OCI-LY7 (cell line): ENCODE measurements at regions not wholly inside any gene's neighbourhood (a gene's known extent, or its start where the extent isn't known, plus 50 kb on each side); places are given as distances from the start of the nearest gene placed in this dataset.

Source experiments
- BruUV-seq: library from RNA; stranded (reverse); fragments of 400-500 nt; replicated peaks from 2 replicates; lab custom pipeline; 2021; lab: Mats Ljungman, UMichigan
- CTCF ChIA-PET: fragments of 300-600 bp; sonication (Branson Sonifier 250); formaldehyde crosslinking; loops from one replicate; lab custom pipeline; 2022; ENCODE audit warnings: antibody characterized with exemption; ENCODE audit not compliant: unreplicated experiment; lab: Charles Lee
- POLR2A ChIA-PET: fragments of 300-600 bp; sonication (Branson Sonifier 250); formaldehyde crosslinking; loops from one replicate; lab custom pipeline; 2022; ENCODE audit warnings: antibody characterized with exemption; lab: Charles Lee
- DNase-seq: peaks from one replicate; pipeline ENCODE4 v3.0.0-alpha.2; 2015; ENCODE audit warnings: low spot score
- H2AFZ ChIP-seq: fragments of 200-600 bp; sonication (generic), shearing (Covaris generic); 2 replicates; pipeline ENCODE4 v1.6.1; 2014; ENCODE audit warnings: mild to moderate bottlenecking, antibody characterized with exemption, low read length, moderate library complexity
- H3K27ac ChIP-seq: fragments of 200-600 bp; sonication (generic); 2 replicates; pipeline ENCODE4 v1.5.1; 2014; ENCODE audit warnings: mixed run types, low read depth, mild to moderate bottlenecking, moderate library complexity, low read length, inconsistent platforms; ENCODE audit not compliant: poor library complexity, severe bottlenecking
- H3K36me3 ChIP-seq: fragments of 200-600 bp; sonication (generic); 2 replicates; pipeline ENCODE4 v1.6.1; 2014; ENCODE audit warnings: mild to moderate bottlenecking, antibody characterized with exemption, low read length, moderate library complexity, mixed read lengths; ENCODE audit not compliant: insufficient read depth
- H3K4me1 ChIP-seq: fragments of 200-600 bp; sonication (generic); 2 replicates; pipeline ENCODE4 v1.5.1; 2014; ENCODE audit warnings: mild to moderate bottlenecking, low read length; ENCODE audit not compliant: insufficient read depth, poor library complexity, severe bottlenecking
- H3K4me2 ChIP-seq: fragments of 200-600 bp; sonication (generic); 2 replicates; pipeline ENCODE4 v1.6.1; 2014; ENCODE audit warnings: mild to moderate bottlenecking, low read length
- H3K4me3 ChIP-seq: fragments of 200-600 bp; sonication (generic); 2 replicates; pipeline ENCODE4 v1.5.1; 2014; ENCODE audit warnings: mild to moderate bottlenecking, low read depth, low read length; ENCODE audit not compliant: poor library complexity, severe bottlenecking
- H3K79me2 ChIP-seq: fragments of 200-600 bp; sonication (generic); 2 replicates; pipeline ENCODE4 v1.6.1; 2016; ENCODE audit warnings: low read depth, mild to moderate bottlenecking, low read length, moderate library complexity, mixed read lengths; ENCODE audit not compliant: insufficient read depth
- H3K9me2 ChIP-seq: fragments of 200-600 bp; sonication (generic); 2 replicates; pipeline ENCODE4 v1.6.1; 2016; ENCODE audit warnings: mild to moderate bottlenecking, low read length, mixed read lengths; ENCODE audit not compliant: insufficient read depth
- H3K9me3 ChIP-seq: fragments of 200-600 bp; sonication (generic); 2 replicates; pipeline ENCODE4 v1.6.1; 2014; ENCODE audit warnings: mild to moderate bottlenecking, mixed run types, low read length, mixed read lengths
- H4K20me1 ChIP-seq: fragments of 200-600 bp; sonication (generic); 2 replicates; pipeline ENCODE4 v1.6.1; 2014; ENCODE audit warnings: mild to moderate bottlenecking, antibody characterized with exemption, low read length, moderate library complexity, mixed read lengths; ENCODE audit not compliant: insufficient read depth
- EZH2phosphoT487 ChIP-seq: fragments of 200-600 bp; sonication (generic); IDR thresholded peaks from 2 replicates; pipeline ENCODE4 v1.6.1; 2018; ENCODE audit warnings: low read depth, borderline replicate concordance, mild to moderate bottlenecking, mixed run types, antibody characterized with exemption, low read length, moderate library complexity, mixed read lengths
- intact Hi-C: fragments of 100-400 bp; cut with micrococcal nuclease; formaldehyde crosslinking; loops from one replicate; pipeline ENCODE4 v1.10.0; 2022; ENCODE audit not compliant: unreplicated experiment
- TF ChIP-seq, protein P1 (sequence below): fragments of 200-600 bp; sonication (generic); conservative IDR thresholded peaks from 2 replicates; pipeline ENCODE4 v1.5.1; 2014; ENCODE audit warnings: mild to moderate bottlenecking, antibody characterized with exemption, low read length, moderate library complexity, mixed read lengths

DNA sequence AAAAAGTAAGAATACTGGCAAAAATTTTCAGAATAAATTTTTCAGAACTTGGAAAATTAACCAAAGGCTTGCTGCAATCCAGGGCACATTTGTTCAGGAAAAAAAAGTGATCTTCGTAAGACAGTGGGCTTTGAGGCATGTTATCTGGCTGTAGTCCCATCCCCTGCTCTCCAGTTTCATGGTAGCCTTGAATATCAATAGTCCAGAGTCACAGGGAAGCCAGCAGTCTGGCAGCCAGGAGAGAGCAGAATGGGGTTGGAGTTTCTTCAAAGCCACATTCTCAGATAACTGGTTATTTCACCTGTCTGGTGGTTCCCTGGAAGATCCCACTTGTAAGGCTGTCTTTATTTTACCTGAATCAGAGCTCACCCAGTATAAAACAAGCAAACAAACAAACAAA, 669.3 kb downstream of the MATN1 start:
- Histone ChIP-seq H3K36me3 (no peaks in the 10 kb centered on the region), H3K79me2 (no peaks in the 10 kb centered on the region), H2AFZ (no peak overlapping the region), H3K4me2 (no peak overlapping the region), H3K4me3 (no peak overlapping the region), H4K20me1 (no peaks in the 10 kb centered on the region), H3K27ac (no peak overlapping the region), H3K9me3 (no peaks in the 10 kb centered on the region), H3K4me1 (no peaks in the 10 kb centered on the region), H3K9me2 (no peaks in the 10 kb centered on the region)
- ChIA-PET CTCF (no interaction called here), POLR2A (no interaction called here)
- DNase-seq = no peak
- no peak for TF ChIP-seq EZH2phosphoT487
- TF ChIP-seq, protein P1, sequence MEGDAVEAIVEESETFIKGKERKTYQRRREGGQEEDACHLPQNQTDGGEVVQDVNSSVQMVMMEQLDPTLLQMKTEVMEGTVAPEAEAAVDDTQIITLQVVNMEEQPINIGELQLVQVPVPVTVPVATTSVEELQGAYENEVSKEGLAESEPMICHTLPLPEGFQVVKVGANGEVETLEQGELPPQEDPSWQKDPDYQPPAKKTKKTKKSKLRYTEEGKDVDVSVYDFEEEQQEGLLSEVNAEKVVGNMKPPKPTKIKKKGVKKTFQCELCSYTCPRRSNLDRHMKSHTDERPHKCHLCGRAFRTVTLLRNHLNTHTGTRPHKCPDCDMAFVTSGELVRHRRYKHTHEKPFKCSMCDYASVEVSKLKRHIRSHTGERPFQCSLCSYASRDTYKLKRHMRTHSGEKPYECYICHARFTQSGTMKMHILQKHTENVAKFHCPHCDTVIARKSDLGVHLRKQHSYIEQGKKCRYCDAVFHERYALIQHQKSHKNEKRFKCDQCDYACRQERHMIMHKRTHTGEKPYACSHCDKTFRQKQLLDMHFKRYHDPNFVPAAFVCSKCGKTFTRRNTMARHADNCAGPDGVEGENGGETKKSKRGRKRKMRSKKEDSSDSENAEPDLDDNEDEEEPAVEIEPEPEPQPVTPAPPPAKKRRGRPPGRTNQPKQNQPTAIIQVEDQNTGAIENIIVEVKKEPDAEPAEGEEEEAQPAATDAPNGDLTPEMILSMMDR = no peak
- intact Hi-C loops = no loop called here
- no TSS peak for BruUV-seq

DNA sequence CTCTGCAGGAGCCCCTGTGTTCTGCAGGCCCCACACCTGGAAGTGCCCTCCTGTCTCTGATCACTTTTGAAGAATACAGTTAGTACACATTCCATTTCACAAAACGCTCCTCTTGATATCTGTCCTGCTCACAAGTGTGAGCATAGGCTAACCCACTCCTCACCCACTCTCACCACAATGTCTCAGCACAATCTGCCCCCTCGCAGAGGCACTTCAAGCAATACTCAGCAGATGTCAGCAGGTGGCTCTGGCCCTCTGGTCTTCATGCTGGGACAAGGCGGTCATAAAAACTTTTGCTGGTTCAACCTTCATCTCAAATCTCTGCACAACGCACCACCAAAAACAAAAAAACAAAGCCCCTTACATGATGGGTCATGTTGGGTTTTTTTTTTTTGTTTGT, 671.2 kb downstream of the MATN1 start:
- ChIA-PET CTCF (no interaction called here), POLR2A (no interaction called here)
- no TSS peak for BruUV-seq
- H3K9me2 ChIP-seq = no peaks in the 10 kb centered on the region
- TF ChIP-seq, protein P1 = no peak
- TF ChIP-seq EZH2phosphoT487 = no peak
- intact Hi-C loops = no loop called here
- no peaks in the 10 kb centered on the region for H3K9me3 ChIP-seq
- H3K36me3 ChIP-seq = no peaks in the 10 kb centered on the region
- no peaks in the 10 kb centered on the region for H3K79me2 ChIP-seq
- DNase-seq = no peak
- H3K4me1 ChIP-seq = no peaks in the 10 kb centered on the region
- no peaks in the 10 kb centered on the region for H4K20me1 ChIP-seq
- H3K27ac ChIP-seq = no peak overlapping the region
- no peak overlapping the region for H3K4me3 ChIP-seq
- no peak overlapping the region for H2AFZ ChIP-seq
- H3K4me2 ChIP-seq = no peak overlapping the region

DNA sequence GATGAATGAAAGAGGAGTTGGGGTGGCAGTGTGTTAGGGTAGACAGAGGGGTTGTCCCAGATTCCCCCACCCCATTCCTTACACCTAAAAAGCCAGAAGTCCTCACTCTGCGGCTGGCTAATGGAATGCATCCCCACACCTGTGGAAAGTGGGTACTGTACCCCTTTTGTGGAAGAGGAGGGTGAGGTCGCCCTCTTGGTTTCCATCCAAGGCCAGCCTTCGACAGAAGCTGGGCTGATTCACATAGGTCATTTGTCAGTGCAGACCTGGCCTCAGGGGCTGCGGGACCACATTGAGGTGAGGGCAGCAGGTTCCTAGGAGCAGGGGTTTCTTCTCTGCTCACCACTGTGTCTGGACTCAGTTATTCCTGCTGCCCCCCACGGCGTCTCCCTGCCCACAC, 671.6 kb downstream of the MATN1 start:
- intact Hi-C loops = no loop called here
- no peaks in the 10 kb centered on the region for H3K4me1 ChIP-seq
- no TSS peak for BruUV-seq
- H2AFZ ChIP-seq = no peak overlapping the region
- TF ChIP-seq, protein P1 = no peak
- TF ChIP-seq EZH2phosphoT487 = no peak
- POLR2A ChIA-PET = no interaction called here
- H4K20me1 ChIP-seq = no peaks in the 10 kb centered on the region
- no peaks in the 10 kb centered on the region for H3K36me3 ChIP-seq
- no peak overlapping the region for H3K4me3 ChIP-seq
- CTCF ChIA-PET = no interaction called here
- no peak overlapping the region for H3K27ac ChIP-seq
- H3K4me2 ChIP-seq = no peak overlapping the region
- no peak for DNase-seq
- H3K9me3 ChIP-seq = no peaks in the 10 kb centered on the region
- no peaks in the 10 kb centered on the region for H3K79me2 ChIP-seq
- no peaks in the 10 kb centered on the region for H3K9me2 ChIP-seq
